Adrenal gland (tissue), 5 donors: ENCODE measurements at regions not wholly inside any gene's neighbourhood (a gene's known extent, or its start where the extent isn't known, plus 50 kb on each side); places are given as distances from the start of the nearest gene placed in this dataset.

ENCODE experiments used
- CTCF ChIP-seq, 6 experiments: fragments of 450-650 bp in 4 of 6; fragments of 200-600 bp in 2 of 6; sonication (generic) in 1 of 6; IDR thresholded peaks; 1 replicate in 5 of 6; 2 replicates in 1 of 6; pipeline versions ENCODE4 v1.5.1 to v1.8.0; 2016 to 2021; ENCODE audit warnings: antibody characterized with exemption in 6 of 6, mild to moderate bottlenecking in 2 of 6, moderate library complexity in 1 of 6
- POLR2A ChIP-seq, 2 donors: fragments of 450-650 bp; IDR thresholded peaks; one replicate each; pipeline ENCODE4 v1.6.1; 2017; ENCODE audit warnings: antibody characterized with exemption in 2 of 2, mild to moderate bottlenecking in 2 of 2, moderate library complexity in 1 of 2
- donor health status: DM: no; HTN: no; CAD: no.

- TF ChIP-seq CTCF (IDR thresholded peaks at IDR 0.05) (no peak), POLR2A (IDR thresholded peaks at IDR 0.05) (no peak)
These were observed 540.6 kb upstream of the MIR17HG start for GRCh38 chr13:90806892-90807291.
